Liver (tissue), 8 donors: ENCODE measurements at regions not wholly inside any gene's neighbourhood (a gene's known extent, or its start where the extent isn't known, plus 50 kb on each side); places are given as distances from the start of the nearest gene placed in this dataset.

Source experiments
- DNase-seq: peaks from one replicate; pipeline ENCODE4 v3.0.0-alpha.2; 2017; ENCODE audit warnings: low spot score
- H3K27ac ChIP-seq, 2 donors: one replicate each; pipeline ENCODE4 v1.7.0; 2013; ENCODE audit warnings: inconsistent platforms in 2 of 2, low read length in 2 of 2, control low read depth in 1 of 2, low read depth in 1 of 2, mild to moderate bottlenecking in 1 of 2
- H3K27me3 ChIP-seq, 4 donors: one replicate each; pipeline versions ENCODE4 v1.6.1 to v1.7.0; 2013; ENCODE audit warnings: low read length in 3 of 4, inconsistent platforms in 1 of 4, mild to moderate bottlenecking in 1 of 4, moderate library complexity in 1 of 4; ENCODE audit not compliant: control insufficient read depth in 4 of 4, insufficient read depth in 4 of 4
- H3K36me3 ChIP-seq, 4 donors: one replicate each; pipeline versions ENCODE4 v1.6.1 to v1.7.0; 2013; ENCODE audit warnings: low read length in 3 of 4, mild to moderate bottlenecking in 3 of 4, low read depth in 1 of 4, moderate library complexity in 1 of 4; ENCODE audit not compliant: control insufficient read depth in 4 of 4, insufficient read depth in 3 of 4
- H3K4me1 ChIP-seq, 4 donors: one replicate each; pipeline versions ENCODE4 v1.6.1 to v1.7.0; 2013; ENCODE audit warnings: low read length in 3 of 4, mild to moderate bottlenecking in 3 of 4, moderate library complexity in 1 of 4; ENCODE audit not compliant: control insufficient read depth in 4 of 4, insufficient read depth in 4 of 4
- H3K4me3 ChIP-seq, 3 donors: one replicate each; pipeline versions ENCODE4 v1.6.1 to v1.7.0; 2013; ENCODE audit warnings: low read length in 3 of 3, control low read depth in 1 of 3, low read depth in 1 of 3, mild to moderate bottlenecking in 1 of 3
- H3K9ac ChIP-seq, 2 donors: one replicate each; pipeline ENCODE4 v1.7.0; 2013; ENCODE audit warnings: low read length in 2 of 2, mild to moderate bottlenecking in 2 of 2, moderate library complexity in 2 of 2, control low read depth in 1 of 2, low read depth in 1 of 2
- H3K9me3 ChIP-seq, 4 donors: one replicate each; pipeline versions ENCODE4 v1.6.1 to v1.7.0; 2013; ENCODE audit warnings: low read length in 3 of 4; ENCODE audit not compliant: control insufficient read depth in 4 of 4
- ATF3 ChIP-seq: IDR thresholded peaks from 2 replicates; pipeline ENCODE4 v1.6.1; 2016; ENCODE audit warnings: antibody characterized with exemption
- CTCF ChIP-seq: fragments of 150-350 bp; IDR thresholded peaks from 2 replicates; pipeline ENCODE4 v1.5.1; 2017; ENCODE audit warnings: improper control_type of control experiment, low read depth, low read length; ENCODE audit not compliant: missing input control
- EGR1 ChIP-seq, 2 donors: IDR thresholded peaks; 2 replicates each; pipeline ENCODE4 v1.6.1; 2016 to 2018; ENCODE audit warnings: antibody characterized with exemption in 2 of 2, low read depth in 2 of 2
- FOXA1 ChIP-seq: IDR thresholded peaks from 2 replicates; pipeline ENCODE4 v1.6.1; 2016; ENCODE audit warnings: antibody characterized with exemption
- FOXA2 ChIP-seq: IDR thresholded peaks from 2 replicates; pipeline ENCODE4 v1.6.1; 2016; ENCODE audit warnings: antibody characterized with exemption
- GABPA ChIP-seq, 2 donors: IDR thresholded peaks in 1 of 2; conservative IDR thresholded peaks in 1 of 2; 2 replicates each; pipeline ENCODE4 v1.6.1; 2016; ENCODE audit warnings: antibody characterized with exemption in 2 of 2, mild to moderate bottlenecking in 1 of 2, moderate library complexity in 1 of 2
- HNF4A ChIP-seq, 2 donors: conservative IDR thresholded peaks; 2 replicates each; pipeline ENCODE4 v1.6.1; 2016; ENCODE audit warnings: antibody characterized with exemption in 2 of 2, mild to moderate bottlenecking in 2 of 2
- HNF4G ChIP-seq: IDR thresholded peaks from 2 replicates; pipeline ENCODE4 v1.6.1; 2016; ENCODE audit warnings: antibody characterized with exemption
- JUND ChIP-seq, 2 donors: IDR thresholded peaks; 2 replicates each; pipeline ENCODE4 v1.6.1; 2016; ENCODE audit warnings: antibody characterized with exemption in 2 of 2
- MAX ChIP-seq: IDR thresholded peaks from 2 replicates; pipeline ENCODE4 v1.6.1; 2016; ENCODE audit warnings: antibody characterized with exemption
- NR2F2 ChIP-seq: IDR thresholded peaks from 2 replicates; pipeline ENCODE4 v1.6.1; 2016; ENCODE audit warnings: antibody characterized with exemption
- RAD21 ChIP-seq, 2 donors: IDR thresholded peaks; 2 replicates each; pipeline ENCODE4 v1.6.1; 2016; ENCODE audit warnings: antibody characterized with exemption in 2 of 2, mild to moderate bottlenecking in 2 of 2
- REST ChIP-seq: IDR thresholded peaks from 2 replicates; pipeline ENCODE4 v1.6.1; 2016; ENCODE audit warnings: antibody characterized with exemption, mild to moderate bottlenecking
- RXRA ChIP-seq, 2 donors: IDR thresholded peaks; 2 replicates each; pipeline ENCODE4 v1.6.1; 2017 to 2018; ENCODE audit warnings: antibody characterized with exemption in 2 of 2, mild to moderate bottlenecking in 1 of 2
- SP1 ChIP-seq: IDR thresholded peaks from 2 replicates; pipeline ENCODE4 v1.6.1; 2018; ENCODE audit warnings: antibody characterized with exemption, mild to moderate bottlenecking
- TAF1 ChIP-seq: conservative IDR thresholded peaks from 2 replicates; pipeline ENCODE4 v1.6.1; 2016; ENCODE audit warnings: antibody characterized with exemption, mild to moderate bottlenecking
- YY1 ChIP-seq: IDR thresholded peaks from 2 replicates; pipeline ENCODE4 v1.6.1; 2016; ENCODE audit warnings: antibody characterized with exemption, mild to moderate bottlenecking
- ZBTB33 ChIP-seq: IDR thresholded peaks from 2 replicates; pipeline ENCODE4 v1.6.1; 2016; ENCODE audit warnings: antibody characterized with exemption
- WGBS: extraction: QIAGEN DNeasy Blood & Tissue Kit; methylation state at CpG from one replicate; pipeline ENCODE4 v1.1.7; 2013; 5-methylcytosine and 5-hydroxymethylcytosine counted together
- donor health status: healthy.
- donor health status: healthy.
- donor health status: healthy.
- donor health status: healthy.
- donor health status: healthy.

- Histone ChIP-seq H3K27ac (no peak overlapping the region), H3K27me3 (no peaks in the 10 kb centered on the region), H3K9me3 (no peaks in the 10 kb centered on the region), H3K36me3 (no peaks in the 10 kb centered on the region), H3K4me1 (no peaks in the 10 kb centered on the region), H3K9ac (no peak overlapping the region), H3K4me3 (no peak overlapping the region)
- TF ChIP-seq RXRA (IDR thresholded peaks at IDR 0.05) (no peak), JUND (IDR thresholded peaks at IDR 0.05) (no peak), REST (no peak), SP1 (no peak), ZBTB33 (no peak), GABPA (IDR thresholded peaks at IDR 0.05 in 1 of 2, conservative IDR thresholded peaks at IDR 0.05 in 1 of 2) (no peak), FOXA1 (no peak), RAD21 (IDR thresholded peaks at IDR 0.05) (no peak), TAF1 (no peak), HNF4A (conservative IDR thresholded peaks at IDR 0.05) (no peak), CTCF (no peak), NR2F2 (no peak), EGR1 (IDR thresholded peaks at IDR 0.05; ENCODE audit: low read depth in 2 of 2) (no peak), MAX (no peak), YY1 (no peak), HNF4G (no peak)
- no peak for DNase-seq
- 79% methylated on average over 3 of the region's 3 CpGs for WGBS
Measured at GRCh38 chr14:58701156-58701555, 63.4 kb downstream of the DACT1 start.

GRCh38 chr14:58701604-58702003 lies 63.8 kb downstream of the DACT1 start:
- no peaks in the 10 kb centered on the region for H3K9me3 ChIP-seq
- no peak overlapping the region for H3K9ac ChIP-seq
- H3K4me1 ChIP-seq: no peaks in the 10 kb centered on the region
- no peak for DNase-seq
- H3K36me3 ChIP-seq: no peaks in the 10 kb centered on the region
- H3K4me3 ChIP-seq: no peak overlapping the region
- H3K27me3 ChIP-seq: no peaks in the 10 kb centered on the region
- WGBS: 84% methylated on average over 1 of the region's 1 CpG
- H3K27ac ChIP-seq: no peak overlapping the region
- TF ChIP-seq SP1 (no peak), YY1 (no peak), REST (no peak), GABPA (IDR thresholded peaks at IDR 0.05 in 1 of 2, conservative IDR thresholded peaks at IDR 0.05 in 1 of 2) (no peak), RAD21 (IDR thresholded peaks at IDR 0.05) (no peak), RXRA (IDR thresholded peaks at IDR 0.05) (no peak), ZBTB33 (no peak), ATF3 (no peak), TAF1 (no peak), FOXA2 (no peak)
